Hepatocyte (in vitro differentiated cells): ENCODE measurements at regions not wholly inside any gene's neighbourhood (a gene's known extent, or its start where the extent isn't known, plus 50 kb on each side); places are given as distances from the start of the nearest gene placed in this dataset.

Experiments
- EZH2 ChIP-seq: fragments of 200-600 bp; sonication (generic); IDR thresholded peaks from 2 replicates; pipeline ENCODE4 v1.6.1; 2016; ENCODE audit warnings: antibody characterized with exemption, mild to moderate bottlenecking, borderline replicate concordance
- EZH2phosphoT487 ChIP-seq: fragments of 200-600 bp; sonication (generic); IDR thresholded peaks from one replicate; pipeline ENCODE4 v1.6.1; 2018; ENCODE audit warnings: antibody characterized with exemption, mild to moderate bottlenecking, low read depth, moderate library complexity; ENCODE audit not compliant: unreplicated experiment, severe bottlenecking
- TF ChIP-seq, protein P1 (sequence below): fragments of 200-600 bp; sonication (generic); IDR thresholded peaks from 2 replicates; pipeline ENCODE4 v1.5.1; 2016; ENCODE audit warnings: antibody characterized with exemption, mild to moderate bottlenecking; ENCODE audit not compliant: poor library complexity

GRCh38 chr3:161875483-161875882 lies 378.9 kb downstream of the OTOL1 start:
- TF ChIP-seq, protein P1, sequence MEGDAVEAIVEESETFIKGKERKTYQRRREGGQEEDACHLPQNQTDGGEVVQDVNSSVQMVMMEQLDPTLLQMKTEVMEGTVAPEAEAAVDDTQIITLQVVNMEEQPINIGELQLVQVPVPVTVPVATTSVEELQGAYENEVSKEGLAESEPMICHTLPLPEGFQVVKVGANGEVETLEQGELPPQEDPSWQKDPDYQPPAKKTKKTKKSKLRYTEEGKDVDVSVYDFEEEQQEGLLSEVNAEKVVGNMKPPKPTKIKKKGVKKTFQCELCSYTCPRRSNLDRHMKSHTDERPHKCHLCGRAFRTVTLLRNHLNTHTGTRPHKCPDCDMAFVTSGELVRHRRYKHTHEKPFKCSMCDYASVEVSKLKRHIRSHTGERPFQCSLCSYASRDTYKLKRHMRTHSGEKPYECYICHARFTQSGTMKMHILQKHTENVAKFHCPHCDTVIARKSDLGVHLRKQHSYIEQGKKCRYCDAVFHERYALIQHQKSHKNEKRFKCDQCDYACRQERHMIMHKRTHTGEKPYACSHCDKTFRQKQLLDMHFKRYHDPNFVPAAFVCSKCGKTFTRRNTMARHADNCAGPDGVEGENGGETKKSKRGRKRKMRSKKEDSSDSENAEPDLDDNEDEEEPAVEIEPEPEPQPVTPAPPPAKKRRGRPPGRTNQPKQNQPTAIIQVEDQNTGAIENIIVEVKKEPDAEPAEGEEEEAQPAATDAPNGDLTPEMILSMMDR: no peak
- no peak for TF ChIP-seq EZH2
- no peak for TF ChIP-seq EZH2phosphoT487
